GM18502 (cell line): ENCODE measurements at regions not wholly inside any gene's neighbourhood (a gene's known extent, or its start where the extent isn't known, plus 50 kb on each side); places are given as distances from the start of the nearest gene placed in this dataset.
"Not testable (repeated sequence)": the region's sequence is repeated elsewhere in the genome, so short reads cannot be mapped to it uniquely, and the experiment has no call there.

Source experiments
- ATAC-seq: cut with Tn5 transposase; IDR thresholded peaks from one replicate; pipeline ENCODE4 v1.9.1; 2021; ENCODE audit warnings: mild to moderate bottlenecking; ENCODE audit not compliant: unreplicated experiment, poor library complexity

DNA sequence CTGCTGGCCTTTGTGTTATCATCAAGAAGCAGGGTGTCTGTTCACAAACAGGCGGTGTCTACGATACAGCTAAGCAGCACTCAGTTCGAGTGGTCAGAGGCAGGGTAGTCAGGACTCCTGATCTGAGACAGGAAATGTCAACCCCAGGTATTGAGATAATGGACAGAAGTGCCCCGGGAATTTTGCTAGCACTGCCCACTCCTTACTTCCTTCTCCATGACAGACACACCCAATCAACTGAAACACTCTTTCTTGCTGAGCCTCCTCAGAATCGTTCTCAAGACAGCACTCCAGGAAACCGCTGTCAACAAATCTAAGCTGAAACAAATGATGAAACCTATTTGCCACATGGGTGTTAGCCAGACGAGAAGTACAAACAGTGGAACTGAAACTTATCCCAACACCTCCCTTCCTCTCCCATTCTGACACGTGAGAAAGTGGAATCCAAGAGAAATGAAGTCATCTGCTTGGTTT lies 109.3 kb downstream of the GTF2IRD2B start:
- not testable (repeated sequence) for ATAC-seq

- not testable (repeated sequence) for ATAC-seq
These were observed 113.1 kb downstream of the GTF2IRD2B start for GRCh38 chr7:75205367-75206085.

GRCh38 chr7:75215460-75215859 lies 123.1 kb downstream of the GTF2IRD2B start:
- not testable (repeated sequence) for ATAC-seq

DNA sequence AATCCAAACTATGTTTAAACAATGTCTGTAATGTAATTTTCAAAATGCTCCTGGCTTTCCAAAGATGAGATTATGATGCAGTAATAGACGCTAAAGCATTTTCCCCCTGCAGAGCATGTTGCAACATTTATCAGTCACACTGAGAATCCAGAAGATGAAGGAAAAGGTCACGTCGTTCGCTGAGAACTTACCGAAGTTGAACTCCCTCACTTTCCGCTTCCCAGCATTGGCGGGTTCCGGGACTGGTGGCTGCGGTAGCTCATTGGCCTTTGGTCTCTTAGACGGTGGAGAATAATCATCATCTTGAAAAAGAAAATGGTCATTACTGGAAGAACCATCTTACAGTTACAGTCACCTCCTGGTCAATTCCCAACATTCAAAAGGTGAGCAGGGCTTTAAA lies 124.6 kb downstream of the GTF2IRD2B start:
- ATAC-seq = not testable (repeated sequence)

- not testable (repeated sequence) for ATAC-seq
These were observed 133.7 kb downstream of the GTF2IRD2B start for GRCh38 chr7:75226102-75226501.

DNA sequence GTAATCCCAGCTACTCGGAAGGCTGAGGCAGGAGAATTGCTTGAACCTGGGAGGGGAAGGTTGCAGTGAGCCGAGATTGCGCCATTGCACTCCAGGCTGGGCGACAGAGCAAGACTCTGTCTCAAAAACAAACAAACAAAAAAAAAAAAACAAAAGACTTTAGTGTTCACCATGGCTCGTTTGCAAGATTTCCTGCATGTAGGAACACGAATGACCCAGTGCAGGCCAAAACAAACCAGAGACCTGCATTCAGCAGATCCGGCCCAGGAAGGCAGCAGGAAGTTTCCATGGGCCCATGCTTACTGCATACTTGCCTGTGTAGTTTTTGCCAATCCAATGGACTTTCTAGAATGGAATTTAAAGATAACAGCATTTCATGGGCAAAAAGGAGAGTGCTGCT lies 137.2 kb downstream of the GTF2IRD2B start:
- ATAC-seq = not testable (repeated sequence)

GRCh38 chr7:75230558-75230957 lies 138.2 kb downstream of the GTF2IRD2B start:
- not testable (repeated sequence) for ATAC-seq

DNA sequence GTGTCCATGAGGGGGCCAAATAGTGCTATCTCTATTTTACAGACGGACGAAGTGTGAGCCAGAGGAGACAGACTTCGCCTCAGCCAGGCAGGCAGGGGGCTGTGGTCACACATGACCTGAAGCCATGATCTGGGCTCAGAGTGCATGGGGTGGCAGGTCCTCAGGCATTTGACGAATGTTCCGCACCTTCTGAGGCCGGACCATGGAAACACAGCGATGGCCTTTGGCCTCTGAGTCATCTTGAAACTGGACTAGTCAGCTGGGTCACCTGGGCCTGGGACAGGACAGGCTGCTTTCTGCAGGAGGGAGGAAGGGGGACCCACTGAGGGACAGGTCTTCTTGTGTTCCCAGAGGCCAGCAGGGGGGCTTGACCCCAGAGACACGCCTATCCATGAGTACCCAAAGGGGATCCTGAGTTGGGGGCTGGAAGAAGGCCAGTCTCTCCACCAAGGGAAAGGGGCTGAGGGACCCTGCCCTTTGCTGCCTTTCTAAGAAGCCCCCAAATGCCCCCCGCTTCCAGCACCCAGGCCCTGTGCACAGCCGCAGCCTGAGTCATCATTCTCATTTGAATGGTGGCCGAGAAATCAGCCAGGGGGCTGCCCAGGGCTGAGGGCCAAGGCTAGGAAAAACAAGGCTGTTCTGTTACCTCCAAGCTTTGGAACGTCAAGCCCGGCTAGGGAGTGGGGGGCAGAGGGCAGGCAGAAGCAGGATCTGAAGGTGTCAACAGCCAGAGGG lies 142.9 kb downstream of the GTF2IRD2B start:
- ATAC-seq = not testable (repeated sequence)

DNA sequence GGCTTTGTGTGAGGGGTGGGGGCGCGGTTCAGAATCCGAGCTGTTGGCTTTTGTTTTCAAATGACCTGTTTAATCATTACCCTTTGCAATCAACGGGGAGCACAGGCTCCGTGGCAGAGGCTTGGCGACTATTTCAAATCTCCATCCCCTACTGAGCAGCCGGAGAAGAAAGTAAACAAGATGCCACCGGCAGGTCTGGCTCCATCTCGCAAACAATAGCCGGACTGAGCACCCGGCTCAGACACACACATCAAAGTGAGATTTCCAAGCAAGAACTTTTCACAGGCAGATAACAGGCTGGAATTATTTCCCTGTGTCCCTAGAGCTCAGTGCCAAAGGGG lies 143.4 kb downstream of the GTF2IRD2B start:
- ATAC-seq = not testable (repeated sequence)

GRCh38 chr7:75237255-75238187 lies 145.1 kb downstream of the GTF2IRD2B start:
- peak; percentile 95 for ATAC-seq

DNA sequence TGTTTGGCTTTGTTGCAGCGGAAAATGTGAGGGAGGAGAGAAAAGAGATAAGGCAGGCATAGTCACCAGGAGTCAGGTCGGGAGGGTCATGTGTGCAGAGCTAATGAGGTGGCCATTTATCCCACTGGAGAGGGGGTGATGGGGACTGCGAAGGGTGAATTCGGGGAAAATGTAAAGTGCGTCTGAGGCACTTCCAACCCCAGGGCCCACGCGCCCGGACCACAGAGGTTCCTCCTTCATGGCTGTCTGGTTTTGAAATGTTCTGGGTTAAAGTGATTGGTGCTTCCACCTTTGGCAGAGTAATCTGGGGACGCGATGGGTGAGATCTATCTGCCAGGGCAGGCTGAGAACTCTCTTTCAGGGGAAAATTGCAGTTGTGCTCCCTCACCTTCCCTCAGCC lies 145.9 kb downstream of the GTF2IRD2B start:
- not testable (repeated sequence) for ATAC-seq

DNA sequence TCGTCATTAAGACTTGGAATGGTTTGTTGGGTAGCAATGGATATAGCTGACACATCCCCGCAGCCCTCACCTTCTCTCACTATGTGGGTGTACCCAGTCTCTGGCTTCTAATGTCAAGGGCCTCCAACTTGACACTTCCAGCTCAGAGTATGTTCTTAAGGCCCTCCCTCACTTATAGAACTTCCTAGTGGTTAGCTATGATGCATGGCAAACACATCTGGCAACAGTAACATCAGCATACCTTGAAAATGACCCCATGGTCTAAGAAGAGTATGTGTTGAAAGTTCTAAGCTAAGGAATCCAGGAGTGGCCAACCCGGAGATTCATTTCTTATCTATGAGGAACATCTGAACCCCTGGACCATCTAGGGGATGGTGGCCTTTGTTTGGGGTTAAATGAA lies 151.2 kb downstream of the GTF2IRD2B start:
- not testable (repeated sequence) for ATAC-seq

- ATAC-seq = not testable (repeated sequence)
These were observed 147.2 kb upstream of the TRIM73 start for GRCh38 chr7:75248216-75248615.

DNA sequence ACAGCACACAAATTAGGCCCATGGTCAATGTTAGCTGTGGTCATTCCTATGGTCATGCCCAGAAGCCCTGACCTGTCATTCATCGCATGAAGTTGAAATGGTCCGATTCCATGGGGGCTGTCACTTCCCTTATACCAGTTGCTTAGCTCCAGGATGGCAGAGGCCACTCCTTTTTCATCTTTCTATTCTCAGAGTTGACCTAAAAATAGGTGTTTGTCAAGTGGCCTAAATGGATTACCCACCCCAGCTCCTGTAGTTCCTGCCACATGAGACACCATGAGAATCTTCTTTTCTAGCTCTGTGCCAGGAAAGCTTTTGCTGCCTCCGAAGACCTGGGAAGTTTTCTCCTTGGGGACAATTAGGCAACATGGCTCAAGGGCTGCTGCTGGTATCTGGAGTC lies 141.2 kb upstream of the TRIM73 start:
- ATAC-seq = not testable (repeated sequence)

DNA sequence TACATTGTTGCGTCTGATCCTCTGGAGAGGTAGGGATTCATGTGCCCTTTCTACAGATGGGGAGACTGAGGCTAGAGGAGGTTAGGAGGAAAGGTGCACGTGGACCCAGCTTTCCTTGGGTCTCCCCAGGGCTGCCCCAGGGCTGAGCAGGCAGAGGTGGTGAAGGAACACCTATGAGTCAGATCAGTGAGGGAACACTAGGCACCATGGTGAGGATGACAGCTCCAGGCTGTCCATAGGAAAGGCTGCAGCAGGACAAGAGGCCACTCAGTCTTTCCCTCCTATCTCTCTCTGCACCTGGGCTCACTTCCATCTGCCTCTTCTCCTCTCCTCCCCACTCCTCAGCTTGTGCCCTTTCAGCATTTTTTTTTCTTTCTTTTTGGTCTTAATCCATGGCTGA lies 138.0 kb upstream of the TRIM73 start:
- ATAC-seq = not testable (repeated sequence)

- not testable (repeated sequence) for ATAC-seq
These were observed 135.9 kb upstream of the TRIM73 start for GRCh38 chr7:75259454-75260003.

DNA sequence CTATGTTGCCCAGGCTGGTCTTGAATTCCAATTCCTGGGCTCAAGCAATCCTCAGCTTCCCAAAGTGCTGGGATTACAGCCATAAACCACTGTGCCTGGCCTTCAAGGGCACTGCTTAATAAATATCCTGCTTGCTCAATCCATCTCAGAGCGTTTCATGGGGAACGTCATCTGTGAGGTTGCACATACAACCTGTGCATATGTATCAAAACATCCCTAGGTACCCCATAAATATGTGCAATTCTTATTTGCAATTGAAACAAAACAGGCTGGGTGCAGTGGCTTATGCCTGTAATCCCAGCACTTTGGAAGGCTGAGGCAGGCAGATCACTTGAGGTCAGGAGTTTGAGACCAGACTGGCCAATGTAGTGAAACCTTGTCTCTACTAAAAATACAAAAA lies 133.8 kb upstream of the TRIM73 start:
- ATAC-seq = not testable (repeated sequence)

- ATAC-seq = not testable (repeated sequence)
These were observed 127.3 kb upstream of the TRIM73 start for GRCh38 chr7:75268158-75268557.

- not testable (repeated sequence) for ATAC-seq
These were observed 126.3 kb upstream of the TRIM73 start for GRCh38 chr7:75269159-75269558.

- ATAC-seq = not testable (repeated sequence)
These were observed 121.3 kb upstream of the TRIM73 start for GRCh38 chr7:75274114-75274513.
